CD4-positive, alpha-beta T cell (primary cell): ENCODE measurements at regions not wholly inside any gene's neighbourhood (a gene's known extent, or its start where the extent isn't known, plus 50 kb on each side); places are given as distances from the start of the nearest gene placed in this dataset.

Experiments
- ATAC-seq: fragments of 200-7000 bp; cut with Tn5 transposase; one replicate; pipeline ENCODE4 v1.10.0; 2022; ENCODE audit warnings: mild to moderate bottlenecking; ENCODE audit not compliant: poor library complexity
- CTCF ChIA-PET: fragments of 350-600 bp; sonication (Branson Sonifier 250); formaldehyde crosslinking; loops from one replicate; lab custom pipeline; 2021; ENCODE audit warnings: antibody characterized with exemption, inconsistent platforms; lab: Charles Lee
- POLR2A ChIA-PET: fragments of 350-600 bp; sonication (Branson Sonifier 250); formaldehyde crosslinking; loops from one replicate; lab custom pipeline; 2021; ENCODE audit warnings: antibody characterized with exemption, inconsistent platforms; lab: Charles Lee
- DNase-seq, 14 experiments: peaks; one replicate each; pipeline ENCODE4 v3.0.0-alpha.2; 2013 to 2020; ENCODE audit warnings: mixed read lengths in 2 of 14
- H3K27ac ChIP-seq, 2 donors: one replicate each; pipeline versions ENCODE4 v1.5.1 to v1.7.0; 2013; ENCODE audit warnings: low read length in 2 of 2, low read depth in 1 of 2, mild to moderate bottlenecking in 1 of 2
- H3K27me3 ChIP-seq, 2 experiments: 1 replicate in 1 of 2; 2 replicates in 1 of 2; pipeline versions ENCODE4 v1.6.1 to v1.7.0; 2013; ENCODE audit warnings: low read length in 2 of 2, control low read depth in 1 of 2, mild to moderate bottlenecking in 1 of 2, moderate library complexity in 1 of 2; ENCODE audit not compliant: insufficient read depth in 2 of 2, control insufficient read depth in 1 of 2
- H3K36me3 ChIP-seq: one replicate; pipeline ENCODE4 v1.6.1; 2013; ENCODE audit warnings: low read length, control low read depth; ENCODE audit not compliant: insufficient read depth
- H3K4me1 ChIP-seq: one replicate; pipeline ENCODE4 v1.6.1; 2013; ENCODE audit warnings: low read length, control low read depth; ENCODE audit not compliant: insufficient read depth
- H3K4me3 ChIP-seq: one replicate; pipeline ENCODE4 v1.5.1; 2013; ENCODE audit warnings: mild to moderate bottlenecking, low read length, moderate library complexity
- H3K9me3 ChIP-seq, 2 experiments: 1 replicate in 1 of 2; 2 replicates in 1 of 2; pipeline versions ENCODE4 v1.6.1 to v1.7.0; 2013; ENCODE audit warnings: low read length in 2 of 2, mild to moderate bottlenecking in 2 of 2, control low read depth in 1 of 2, moderate library complexity in 1 of 2; ENCODE audit not compliant: control insufficient read depth in 1 of 2, insufficient read depth in 1 of 2
- H3K27ac Mint-ChIP-seq: one replicate; pipeline ENCODE4 v1.8.0; 2020; ENCODE audit warnings: mixed read lengths
- H3K27me3 Mint-ChIP-seq: one replicate; pipeline ENCODE4 v1.8.0; 2021; ENCODE audit warnings: mixed read lengths
- H3K36me3 Mint-ChIP-seq: one replicate; pipeline ENCODE4 v1.8.0; 2021; ENCODE audit warnings: low read depth, mixed read lengths
- H3K4me1 Mint-ChIP-seq: one replicate; pipeline ENCODE4 v1.8.0; 2021; ENCODE audit warnings: low read depth, mixed read lengths
- H3K4me3 Mint-ChIP-seq: one replicate; pipeline ENCODE4 v1.8.0; 2020; ENCODE audit warnings: mild to moderate bottlenecking, mixed read lengths
- H3K9me3 Mint-ChIP-seq: one replicate; pipeline ENCODE4 v1.8.0; 2020; ENCODE audit warnings: mixed read lengths
- intact Hi-C, 2 experiments: fragments of 100-400 bp; cut with DNase I in 1 of 2; cut with micrococcal nuclease in 1 of 2; formaldehyde crosslinking; loops; one replicate each; pipeline versions ENCODE4 v1.15.1 to v1.9.0; 2023 to 2025; cut with DNase I, micrococcal nuclease
- TF ChIP-seq, protein P1 (sequence below): fragments of 200-600 bp; IDR thresholded peaks from one replicate; pipeline ENCODE4 v1.8.0; 2022; ENCODE audit warnings: antibody characterized with exemption, mild to moderate bottlenecking

DNA sequence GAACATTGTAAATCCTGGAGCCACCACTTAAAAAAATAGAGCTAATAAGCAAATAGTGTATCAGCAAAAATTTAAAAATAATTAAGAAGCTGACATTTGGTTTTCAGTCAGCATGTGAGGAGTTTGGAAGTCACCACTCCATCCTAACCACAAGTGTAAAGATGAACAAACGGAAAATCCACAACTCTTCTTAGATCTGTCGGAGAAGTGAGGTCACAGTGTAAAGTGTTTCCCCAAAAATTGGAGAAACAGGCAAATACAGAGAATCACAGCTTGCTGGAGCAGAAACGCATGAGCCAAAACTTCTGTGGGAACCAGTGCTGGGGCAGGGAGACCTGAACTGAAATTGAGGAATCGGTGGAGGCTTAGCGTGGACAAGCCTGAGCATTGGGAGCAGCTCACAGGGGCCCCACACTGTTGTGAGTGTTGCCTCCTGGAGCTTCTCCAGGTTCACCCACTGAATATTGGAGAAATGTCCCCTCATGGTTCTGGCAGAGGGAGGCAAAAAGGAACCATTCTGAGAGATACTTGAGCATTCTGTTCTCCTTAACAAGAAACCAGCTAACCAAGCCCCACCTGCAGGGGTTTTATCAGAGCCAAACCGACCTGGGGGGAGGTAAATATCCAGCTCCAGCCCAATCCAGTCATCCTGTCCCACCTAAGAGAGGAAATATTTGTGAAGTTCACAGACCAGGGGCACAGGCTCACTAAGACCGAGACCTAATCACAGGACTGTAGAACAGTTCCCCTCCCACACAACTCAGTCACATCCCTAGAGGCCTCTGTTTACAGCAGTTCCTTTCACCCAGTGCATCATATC is 192.0 kb downstream of the ERMARD start:
- peaks cover 5% of the 10 kb centered on the region for H3K9me3 Mint-ChIP-seq
- no peak overlapping the region for H3K4me3 ChIP-seq
- DNase-seq = no peak
- peaks cover 7 to 12% of the 10 kb centered on the region in 2 experiments for H3K27me3 ChIP-seq
- H3K4me3 Mint-ChIP-seq = no peak overlapping the region
- peaks cover 3 to 8% of the 10 kb centered on the region in 2 experiments for H3K9me3 ChIP-seq
- ATAC-seq = no peak
- H3K36me3 Mint-ChIP-seq = no peaks in the 10 kb centered on the region
- ChIA-PET POLR2A (no interaction called here), CTCF (no interaction called here)
- H3K27ac ChIP-seq = no peak overlapping the region
- no peak overlapping the region for H3K27ac Mint-ChIP-seq
- intact Hi-C loops = no loop called here
- H3K4me1 Mint-ChIP-seq = no peaks in the 10 kb centered on the region
- H3K27me3 Mint-ChIP-seq = peaks cover 23% of the 10 kb centered on the region
- TF ChIP-seq, protein P1, sequence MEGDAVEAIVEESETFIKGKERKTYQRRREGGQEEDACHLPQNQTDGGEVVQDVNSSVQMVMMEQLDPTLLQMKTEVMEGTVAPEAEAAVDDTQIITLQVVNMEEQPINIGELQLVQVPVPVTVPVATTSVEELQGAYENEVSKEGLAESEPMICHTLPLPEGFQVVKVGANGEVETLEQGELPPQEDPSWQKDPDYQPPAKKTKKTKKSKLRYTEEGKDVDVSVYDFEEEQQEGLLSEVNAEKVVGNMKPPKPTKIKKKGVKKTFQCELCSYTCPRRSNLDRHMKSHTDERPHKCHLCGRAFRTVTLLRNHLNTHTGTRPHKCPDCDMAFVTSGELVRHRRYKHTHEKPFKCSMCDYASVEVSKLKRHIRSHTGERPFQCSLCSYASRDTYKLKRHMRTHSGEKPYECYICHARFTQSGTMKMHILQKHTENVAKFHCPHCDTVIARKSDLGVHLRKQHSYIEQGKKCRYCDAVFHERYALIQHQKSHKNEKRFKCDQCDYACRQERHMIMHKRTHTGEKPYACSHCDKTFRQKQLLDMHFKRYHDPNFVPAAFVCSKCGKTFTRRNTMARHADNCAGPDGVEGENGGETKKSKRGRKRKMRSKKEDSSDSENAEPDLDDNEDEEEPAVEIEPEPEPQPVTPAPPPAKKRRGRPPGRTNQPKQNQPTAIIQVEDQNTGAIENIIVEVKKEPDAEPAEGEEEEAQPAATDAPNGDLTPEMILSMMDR = no peak
- H3K36me3 ChIP-seq = no peaks in the 10 kb centered on the region
- no peaks in the 10 kb centered on the region for H3K4me1 ChIP-seq

DNA sequence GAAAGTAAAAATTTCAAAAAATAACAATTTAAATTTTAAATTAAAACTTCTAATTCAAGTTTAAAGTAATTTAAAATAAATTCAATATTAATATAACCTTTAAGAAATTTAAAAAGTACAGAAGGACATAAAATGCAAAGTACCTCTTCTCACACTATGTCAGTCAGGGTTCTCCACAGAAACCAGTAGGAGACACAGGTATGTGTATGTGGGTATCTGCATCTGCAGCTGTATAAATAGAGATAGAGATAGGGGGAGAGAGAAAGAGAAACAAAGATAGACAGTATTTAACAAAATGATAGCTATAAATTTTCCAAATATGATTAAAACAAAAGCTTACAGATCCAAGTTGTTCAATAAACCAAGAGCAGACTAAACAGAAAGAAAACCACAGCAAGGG is 190.8 kb downstream of the ERMARD start:
- peaks cover 3 to 8% of the 10 kb centered on the region in 2 experiments for H3K9me3 ChIP-seq
- H3K27ac ChIP-seq = no peak overlapping the region
- peaks cover 23% of the 10 kb centered on the region for H3K27me3 Mint-ChIP-seq
- CTCF ChIA-PET = no interaction called here
- DNase-seq (no peak), ATAC-seq (no peak)
- H3K4me3 Mint-ChIP-seq = no peak overlapping the region
- peaks cover 5% of the 10 kb centered on the region for H3K9me3 Mint-ChIP-seq
- TF ChIP-seq, protein P1 = no peak
- H3K4me1 Mint-ChIP-seq = no peaks in the 10 kb centered on the region
- H3K27ac Mint-ChIP-seq = no peak overlapping the region
- peaks cover 7 to 12% of the 10 kb centered on the region in 2 experiments for H3K27me3 ChIP-seq
- no peaks in the 10 kb centered on the region for H3K4me1 ChIP-seq
- H3K4me3 ChIP-seq = no peak overlapping the region
- POLR2A ChIA-PET = no interaction called here
- H3K36me3 ChIP-seq = no peaks in the 10 kb centered on the region
- intact Hi-C loops = no loop called here
- no peaks in the 10 kb centered on the region for H3K36me3 Mint-ChIP-seq

DNA sequence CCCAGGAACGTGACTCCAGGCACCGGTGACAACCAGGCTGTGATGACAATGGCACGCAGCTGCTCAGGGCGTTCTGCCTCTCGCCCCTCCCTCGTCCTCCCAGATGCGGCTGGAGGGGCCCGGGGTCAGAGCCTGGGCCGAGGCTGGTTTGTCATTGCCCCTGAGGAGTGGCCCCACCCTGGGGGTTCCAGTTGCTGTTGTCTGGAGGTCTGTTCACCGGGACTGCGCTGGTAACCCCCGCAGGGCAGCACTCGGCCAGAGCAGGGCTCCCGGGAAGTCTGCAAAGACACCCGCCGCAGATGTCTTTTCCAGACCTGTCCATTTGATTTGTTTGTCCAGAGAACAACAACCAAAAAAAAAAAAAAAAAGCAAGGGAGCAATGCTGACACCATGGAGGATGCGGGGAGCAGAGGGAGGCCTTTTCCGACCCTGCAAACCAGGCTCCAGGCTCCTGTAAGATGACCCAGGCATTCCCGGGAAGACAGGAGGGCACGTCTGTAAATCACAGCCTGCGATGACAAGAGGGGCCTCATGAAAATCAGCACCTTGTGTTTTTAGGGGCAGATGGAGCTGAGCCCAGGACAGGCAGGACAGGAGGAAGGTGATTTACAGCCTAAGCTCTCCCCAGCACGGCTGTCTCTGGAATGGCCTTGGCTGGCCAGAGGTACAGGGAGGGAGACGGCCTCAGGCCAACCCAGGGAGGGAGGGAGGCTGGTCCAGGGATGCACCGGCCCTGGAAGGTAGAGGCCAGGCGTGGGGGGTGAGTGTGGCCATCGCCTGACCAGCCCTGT is 189.3 kb downstream of the ERMARD start:
- Histone ChIP-seq H3K4me3 (no peak overlapping the region), H3K4me1 (no peaks in the 10 kb centered on the region), H3K36me3 (no peaks in the 10 kb centered on the region), H3K9me3 (peaks cover 6 to 8% of the 10 kb centered on the region in 2 experiments), H3K27ac (no peak overlapping the region), H3K27me3 (peaks cover 7 to 12% of the 10 kb centered on the region in 2 experiments)
- H3K36me3 Mint-ChIP-seq = no peaks in the 10 kb centered on the region
- ATAC-seq = no peak
- H3K4me1 Mint-ChIP-seq = no peaks in the 10 kb centered on the region
- H3K27me3 Mint-ChIP-seq = peaks cover 23% of the 10 kb centered on the region
- no peak for DNase-seq
- H3K9me3 Mint-ChIP-seq = peaks cover 5% of the 10 kb centered on the region
- H3K27ac Mint-ChIP-seq = no peak overlapping the region
- TF ChIP-seq, protein P1 = no peak
- ChIA-PET CTCF (no interaction called here), POLR2A (no interaction called here)
- intact Hi-C loops = no loop called here
- no peak overlapping the region for H3K4me3 Mint-ChIP-seq
